ENCODE measurements at regions not wholly inside any gene's neighbourhood (a gene's known extent, or its start where the extent isn't known, plus 50 kb on each side); places are given as distances from the start of the nearest gene placed in this dataset.

DNA sequence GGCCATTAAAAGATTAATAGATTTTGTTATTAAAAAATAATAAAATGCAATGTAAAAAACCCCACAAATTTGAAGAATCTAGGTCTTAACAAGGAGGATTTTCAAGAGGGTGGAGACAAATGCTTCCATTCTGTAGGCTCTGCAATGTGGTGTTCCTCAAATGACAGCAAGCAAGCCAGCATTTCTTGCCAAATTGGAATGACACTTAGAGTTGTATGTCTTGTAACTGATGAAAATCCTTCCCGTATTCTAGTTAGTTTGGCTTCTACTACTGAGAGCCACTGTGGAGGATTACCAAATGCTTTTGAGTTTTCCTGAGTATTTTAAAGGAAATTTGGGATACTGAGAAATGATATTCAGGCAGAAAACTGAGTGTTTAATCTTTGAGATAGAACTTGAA is 1225.5 kb upstream of the CITED2 start:
- TF ChIP-seq, protein P1, sequence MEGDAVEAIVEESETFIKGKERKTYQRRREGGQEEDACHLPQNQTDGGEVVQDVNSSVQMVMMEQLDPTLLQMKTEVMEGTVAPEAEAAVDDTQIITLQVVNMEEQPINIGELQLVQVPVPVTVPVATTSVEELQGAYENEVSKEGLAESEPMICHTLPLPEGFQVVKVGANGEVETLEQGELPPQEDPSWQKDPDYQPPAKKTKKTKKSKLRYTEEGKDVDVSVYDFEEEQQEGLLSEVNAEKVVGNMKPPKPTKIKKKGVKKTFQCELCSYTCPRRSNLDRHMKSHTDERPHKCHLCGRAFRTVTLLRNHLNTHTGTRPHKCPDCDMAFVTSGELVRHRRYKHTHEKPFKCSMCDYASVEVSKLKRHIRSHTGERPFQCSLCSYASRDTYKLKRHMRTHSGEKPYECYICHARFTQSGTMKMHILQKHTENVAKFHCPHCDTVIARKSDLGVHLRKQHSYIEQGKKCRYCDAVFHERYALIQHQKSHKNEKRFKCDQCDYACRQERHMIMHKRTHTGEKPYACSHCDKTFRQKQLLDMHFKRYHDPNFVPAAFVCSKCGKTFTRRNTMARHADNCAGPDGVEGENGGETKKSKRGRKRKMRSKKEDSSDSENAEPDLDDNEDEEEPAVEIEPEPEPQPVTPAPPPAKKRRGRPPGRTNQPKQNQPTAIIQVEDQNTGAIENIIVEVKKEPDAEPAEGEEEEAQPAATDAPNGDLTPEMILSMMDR (IDR thresholded peaks at IDR 0.05; ENCODE audit: low read length) = no peak
- TF ChIP-seq EZH2 (optimal IDR thresholded peaks at IDR 0.05; ENCODE audit: low read depth, low read length) = no peak
- TF ChIP-seq EZH2phosphoT487 (IDR thresholded peaks at IDR 0.05; ENCODE audit: low read length) = no peak
